K562 (cell line): ENCODE measurements at regions not wholly inside any gene's neighbourhood (a gene's known extent, or its start where the extent isn't known, plus 50 kb on each side); places are given as distances from the start of the nearest gene placed in this dataset.

Source experiments
- ATAC-seq: fragments of 200-7000 bp; cut with Tn5 transposase; 3 replicates; pipeline ENCODE4 v1.9.1; 2020; ENCODE audit warnings: moderate library complexity
- BruUV-seq: library from RNA; stranded (reverse); fragments of 400-500 nt; replicated peaks from 2 replicates; lab custom pipeline; 2021; lab: Mats Ljungman, UMichigan
- CTCF ChIA-PET: fragments of 300-600 bp; formaldehyde crosslinking; extraction: SDS; loops from one replicate; lab custom pipeline; 2021; ENCODE audit warnings: low intra/inter-chr PET ratio; lab: Yijun Ruan, JAX
- POLR2A ChIA-PET: fragments of 300-600, 350-650 bp; sonication (Branson Sonifier 250); formaldehyde crosslinking; extraction: SDS; loops from one replicate; lab custom pipeline; 2021; ENCODE audit warnings: antibody characterized with exemption, inconsistent platforms; lab: Yijun Ruan, JAX
- DNase-seq, 4 experiments: peaks; one replicate each; pipeline versions ENCODE4 v3.0.0 to v3.0.0-alpha.2; 2011 to 2018; ENCODE audit warnings: low spot score in 3 of 4, mixed read lengths in 3 of 4; ENCODE audit errors: extremely low read depth in 1 of 4
- FAIRE-seq: peaks from 2 replicates; lab custom pipeline; 2011; peaks lifted over from hg19 to GRCh38; lab: Jason Lieb, UNC
- H2AFZ ChIP-seq: 2 replicates; pipeline ENCODE4 v1.6.0; 2011; ENCODE audit warnings: low read depth, low read length, control low read depth, inconsistent platforms
- H3K27ac ChIP-seq: fragments of 200-600 bp; 3 replicates; pipeline ENCODE4 v1.8.0; 2011; ENCODE audit warnings: low read depth, mild to moderate bottlenecking, control low read depth, inconsistent platforms, low read length, moderate library complexity, mixed read lengths; ENCODE audit errors: extremely low read depth
- H3K27me3 ChIP-seq, 2 experiments: fragments of 300-600 bp in 1 of 2; 2 replicates in 1 of 2; 3 replicates in 1 of 2; pipeline versions ENCODE4 v1.6.0 to v1.8.0; 2011; ENCODE audit warnings: inconsistent platforms in 2 of 2, low read length in 2 of 2, mild to moderate bottlenecking in 1 of 2, mixed read lengths in 1 of 2, moderate library complexity in 1 of 2; ENCODE audit not compliant: control insufficient read depth in 2 of 2, insufficient read depth in 2 of 2
- H3K36me3 ChIP-seq: fragments of 300-600 bp; 3 replicates; pipeline ENCODE4 v1.8.0; 2011; ENCODE audit warnings: mild to moderate bottlenecking, low read length, inconsistent platforms; ENCODE audit not compliant: control insufficient read depth, insufficient read depth
- H3K4me1 ChIP-seq, 2 experiments: fragments of 200-600 bp in 1 of 2; replicated peaks in 1 of 2; 2 replicates in 1 of 2; 3 replicates in 1 of 2; pipeline versions ENCODE4 v1.5.1 to v1.8.0; 2011; ENCODE audit warnings: inconsistent platforms in 2 of 2, low read length in 2 of 2, mild to moderate bottlenecking in 1 of 2, mixed read lengths in 1 of 2, moderate library complexity in 1 of 2; ENCODE audit not compliant: control insufficient read depth in 2 of 2, insufficient read depth in 2 of 2
- H3K4me2 ChIP-seq: 2 replicates; pipeline ENCODE4 v1.6.1; 2011; ENCODE audit warnings: low read length, control low read depth, inconsistent platforms, mixed read lengths; ENCODE audit not compliant: insufficient read depth
- H3K4me3 ChIP-seq: fragments of 200-600 bp; sonication (generic), shearing (Covaris generic); 2 replicates; pipeline ENCODE4 v1.5.1; 2016; ENCODE audit warnings: control low read depth, inconsistent platforms
- H3K79me2 ChIP-seq: fragments of 200-600 bp; 3 replicates; pipeline ENCODE4 v1.8.0; 2011; ENCODE audit warnings: low read length, inconsistent platforms; ENCODE audit not compliant: control insufficient read depth, insufficient read depth
- H3K9ac ChIP-seq, 2 experiments: 2 replicates each; pipeline versions ENCODE4 v1.6.0 to v1.6.1; 2011; ENCODE audit warnings: low read depth in 2 of 2, low read length in 2 of 2, control low read depth in 1 of 2, inconsistent platforms in 1 of 2, mild to moderate bottlenecking in 1 of 2, mixed read lengths in 1 of 2; ENCODE audit not compliant: insufficient read depth in 1 of 2
- H3K9me1 ChIP-seq: one replicate; pipeline ENCODE4 v1.6.0; 2011; ENCODE audit warnings: inconsistent platforms, mild to moderate bottlenecking, low read length, moderate library complexity; ENCODE audit not compliant: control insufficient read depth, insufficient read depth
- H3K9me3 ChIP-seq: replicated peaks from 2 replicates; pipeline ENCODE4 v1.5.1; 2011; ENCODE audit warnings: low read depth, low read length, inconsistent platforms; ENCODE audit not compliant: control insufficient read depth, insufficient read depth
- H4K20me1 ChIP-seq: replicated peaks from 2 replicates; pipeline ENCODE4 v1.6.1; 2011; ENCODE audit warnings: low read length, inconsistent platforms, mixed read lengths; ENCODE audit not compliant: control insufficient read depth, insufficient read depth
- JUN ChIP-seq, 2 experiments: sonication (generic) in 1 of 2; formaldehyde crosslinking in 1 of 2; IDR thresholded peaks; 2 replicates each; pipeline versions ENCODE4 v1.6.1 to v1.8.0; 2012 to 2022; ENCODE audit warnings: borderline replicate concordance in 2 of 2, mild to moderate bottlenecking in 2 of 2, improper control_type of control experiment in 1 of 2, low read depth in 1 of 2, low read length in 1 of 2, missing genetic modification reagents in 1 of 2
- ZNF165 ChIP-seq: fragments of 250-450 bp; sonication (Bioruptor Pico); IDR thresholded peaks from 2 replicates; pipeline ENCODE4 v1.4.0; 2020; ENCODE audit warnings: borderline replicate concordance
- ZNF232 ChIP-seq: sonication (generic); formaldehyde crosslinking; IDR thresholded peaks from 2 replicates; pipeline ENCODE4 v1.8.0; 2022; ENCODE audit warnings: mild to moderate bottlenecking, missing genetic modification reagents
- WGBS: fragments of 100-300 bp; shearing (Covaris generic); methylation state at CpG from one replicate; pipeline ENCODE4 v1.1.6; 2016; ENCODE audit warnings: low coverage, mixed read lengths; ENCODE audit not compliant: insufficient coverage; ENCODE audit errors: missing lambda C conversion rate; 5-methylcytosine and 5-hydroxymethylcytosine counted together
- in situ Hi-C: fragments of 300-500 bp; cut with MboI; formaldehyde crosslinking; loops from 4 replicates; pipeline ENCODE4 v1.15.0; 2018; ENCODE audit warnings: inconsistent platforms, mixed read lengths
- intact Hi-C: fragments of 100-400 bp; cut with micrococcal nuclease; formaldehyde crosslinking; loops from 2 replicates; pipeline ENCODE4 v1.14.2; 2022
- TF ChIP-seq, protein P1 (sequence below): sonication (generic); formaldehyde crosslinking; IDR thresholded peaks from 2 replicates; pipeline ENCODE4 v1.8.0; 2022; ENCODE audit warnings: missing genetic modification reagents, mild to moderate bottlenecking, moderate library complexity, borderline replicate concordance
- TF ChIP-seq, protein P2 (sequence below): fragments of 250-450 bp; sonication (Bioruptor Pico); IDR thresholded peaks from 2 replicates; pipeline ENCODE4 v1.4.0; 2020

DNA sequence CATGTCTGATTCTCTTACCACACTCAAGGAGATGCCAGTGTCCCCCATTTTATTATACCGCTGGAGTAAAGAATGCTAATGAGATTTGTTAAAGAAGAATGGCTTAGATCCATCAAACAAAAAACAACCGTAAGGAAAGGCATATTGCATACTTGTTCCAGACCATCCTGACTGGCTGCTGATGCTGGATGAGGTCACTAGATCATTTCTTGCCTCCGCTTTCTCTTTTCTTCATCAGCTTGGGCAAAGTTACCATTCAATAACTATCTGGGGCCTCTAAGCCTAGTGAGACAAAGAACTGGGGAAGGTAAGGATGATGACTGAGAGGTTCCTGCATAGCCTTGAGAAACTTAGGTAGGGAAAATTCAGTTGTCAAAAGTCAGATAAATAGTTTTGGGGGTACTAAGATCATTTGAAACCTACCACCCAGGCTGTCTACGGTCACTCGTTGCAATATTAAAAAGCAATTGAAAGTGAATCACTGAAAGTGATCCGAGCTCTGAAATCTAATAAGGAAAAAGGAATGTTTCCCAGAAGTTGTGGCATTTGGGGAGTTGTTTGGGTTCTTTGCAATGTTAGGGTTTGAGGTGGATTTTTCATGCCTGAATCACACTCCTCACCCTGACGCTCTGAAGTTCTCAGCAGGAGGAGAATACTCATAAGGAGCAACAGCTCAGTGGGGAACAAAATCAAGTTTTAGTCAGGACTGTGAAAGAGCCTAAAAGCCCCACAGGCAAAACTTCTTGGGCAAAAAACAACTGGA is 176.8 kb downstream of the HHIPL2 start:
- Histone ChIP-seq H3K9me1 (no peaks in the 10 kb centered on the region), H3K36me3 (no peaks in the 10 kb centered on the region), H4K20me1 (no peaks in the 10 kb centered on the region), H2AFZ (no peak overlapping the region), H3K4me2 (no peak overlapping the region), H3K79me2 (no peaks in the 10 kb centered on the region), H3K4me3 (no peak overlapping the region), H3K4me1 (no peaks in the 10 kb centered on the region), H3K9ac (no peak overlapping the region), H3K27ac (no peak overlapping the region), H3K27me3 (no peaks in the 10 kb centered on the region), H3K9me3 (no peaks in the 10 kb centered on the region)
- TF ChIP-seq ZNF165 (CRISPR knock-in tag) (no peak), JUN (IDR thresholded peaks at IDR 0.05; ENCODE audit: borderline replicate concordance, low read depth, low read length) (no peak), JUN (CRISPR knock-in tag; IDR thresholded peaks at IDR 0.05; ENCODE audit: borderline replicate concordance) (no peak), ZNF232 (no peak)
- TF ChIP-seq, protein P1, sequence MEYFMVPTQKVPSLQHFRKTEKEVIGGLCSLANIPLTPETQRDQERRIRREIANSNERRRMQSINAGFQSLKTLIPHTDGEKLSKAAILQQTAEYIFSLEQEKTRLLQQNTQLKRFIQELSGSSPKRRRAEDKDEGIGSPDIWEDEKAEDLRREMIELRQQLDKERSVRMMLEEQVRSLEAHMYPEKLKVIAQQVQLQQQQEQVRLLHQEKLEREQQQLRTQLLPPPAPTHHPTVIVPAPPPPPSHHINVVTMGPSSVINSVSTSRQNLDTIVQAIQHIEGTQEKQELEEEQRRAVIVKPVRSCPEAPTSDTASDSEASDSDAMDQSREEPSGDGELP (CRISPR knock-in tag) = no peak
- TF ChIP-seq, protein P2, sequence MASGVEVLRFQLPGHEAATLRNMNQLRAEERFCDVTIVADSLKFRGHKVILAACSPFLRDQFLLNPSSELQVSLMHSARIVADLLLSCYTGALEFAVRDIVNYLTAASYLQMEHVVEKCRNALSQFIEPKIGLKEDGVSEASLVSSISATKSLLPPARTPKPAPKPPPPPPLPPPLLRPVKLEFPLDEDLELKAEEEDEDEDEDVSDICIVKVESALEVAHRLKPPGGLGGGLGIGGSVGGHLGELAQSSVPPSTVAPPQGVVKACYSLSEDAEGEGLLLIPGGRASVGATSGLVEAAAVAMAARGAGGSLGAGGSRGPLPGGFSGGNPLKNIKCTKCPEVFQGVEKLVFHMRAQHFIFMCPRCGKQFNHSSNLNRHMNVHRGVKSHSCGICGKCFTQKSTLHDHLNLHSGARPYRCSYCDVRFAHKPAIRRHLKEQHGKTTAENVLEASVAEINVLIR (CRISPR knock-in tag) = no peak
- in situ Hi-C loops (no loop called here), intact Hi-C loops (no loop called here)
- CTCF ChIA-PET = no interaction called here
- DNase-seq (no peak), ATAC-seq (no peak), FAIRE-seq (peak; percentile 37)
- BruUV-seq = no TSS peak
- POLR2A ChIA-PET = no interaction called here
- WGBS = under 1% methylated on average over 7 of the region's 7 CpGs
